IMR-90 (cell line): ENCODE measurements at regions not wholly inside any gene's neighbourhood (a gene's known extent, or its start where the extent isn't known, plus 50 kb on each side); places are given as distances from the start of the nearest gene placed in this dataset.

Experiments
- ATAC-seq: fragments of 200-7000 bp; cut with Tn5 transposase; 2 replicates; pipeline ENCODE4 v1.9.1; 2020; ENCODE audit warnings: low read depth, mild to moderate bottlenecking, moderate library complexity
- BruUV-seq: library from RNA; stranded (reverse); fragments of 400-500 nt; replicated peaks from 2 replicates; lab custom pipeline; 2021; lab: Mats Ljungman, UMichigan
- CTCF ChIA-PET: fragments of 300-600 bp; formaldehyde crosslinking; extraction: SDS; loops from one replicate; lab custom pipeline; 2021; ENCODE audit warnings: antibody characterized with exemption; lab: Yijun Ruan, JAX
- POLR2A ChIA-PET: fragments of 300-600 bp; sonication (Branson Sonifier 250); formaldehyde crosslinking; loops from one replicate; lab custom pipeline; 2022; ENCODE audit warnings: antibody characterized with exemption; ENCODE audit not compliant: unreplicated experiment; lab: Charles Lee
- DNase-seq: peaks from one replicate; pipeline ENCODE4 v3.0.0; 2013
- H2AFZ ChIP-seq: replicated peaks from 2 replicates; pipeline ENCODE3; 2013; ENCODE audit warnings: low read length, mild to moderate bottlenecking; ENCODE audit not compliant: poor library complexity
- H2AK5ac ChIP-seq: 2 replicates; pipeline ENCODE4 v1.6.1; 2013; ENCODE audit warnings: low read depth, low read length, inconsistent platforms
- H2AK9ac ChIP-seq: replicated peaks from 2 replicates; pipeline ENCODE3; 2013; ENCODE audit warnings: mild to moderate bottlenecking, low read depth, low read length, moderate library complexity; ENCODE audit not compliant: poor library complexity
- H2BK120ac ChIP-seq: 2 replicates; pipeline ENCODE4 v1.6.1; 2013; ENCODE audit warnings: low read depth, low read length, inconsistent platforms
- H2BK15ac ChIP-seq: 3 replicates; pipeline ENCODE4 v1.6.1; 2013; ENCODE audit warnings: low read depth, low read length, inconsistent platforms
- H2BK20ac ChIP-seq: 2 replicates; pipeline ENCODE4 v1.6.1; 2013; ENCODE audit warnings: low read depth, mild to moderate bottlenecking, inconsistent platforms, low read length, moderate library complexity
- H2BK5ac ChIP-seq: 2 replicates; pipeline ENCODE4 v1.6.1; 2013; ENCODE audit warnings: mild to moderate bottlenecking, low read depth, low read length, inconsistent platforms; ENCODE audit not compliant: poor library complexity, severe bottlenecking
- H3K14ac ChIP-seq: replicated peaks from 2 replicates; pipeline ENCODE4 v1.6.1; 2013; ENCODE audit warnings: low read depth, low read length, inconsistent platforms
- H3K18ac ChIP-seq: 2 replicates; pipeline ENCODE4 v1.6.1; 2013; ENCODE audit warnings: low read depth, low read length, control low read depth
- H3K23ac ChIP-seq: 2 replicates; pipeline ENCODE4 v1.6.1; 2013; ENCODE audit warnings: low read depth, low read length, inconsistent platforms
- H3K27ac ChIP-seq: 2 replicates; pipeline ENCODE4 v1.5.1; 2013; ENCODE audit warnings: mild to moderate bottlenecking, control low read depth, low read length; ENCODE audit not compliant: insufficient read depth
- H3K27me3 ChIP-seq: 2 replicates; pipeline ENCODE4 v1.6.1; 2013; ENCODE audit warnings: low read length; ENCODE audit not compliant: control insufficient read depth, insufficient read depth
- H3K36me3 ChIP-seq: 2 replicates; pipeline ENCODE4 v1.6.1; 2013; ENCODE audit warnings: low read length, mixed read lengths; ENCODE audit not compliant: control insufficient read depth, insufficient read depth
- H3K4ac ChIP-seq: 2 replicates; pipeline ENCODE4 v1.6.1; 2013; ENCODE audit warnings: low read depth, low read length, inconsistent platforms
- H3K4me1 ChIP-seq: 2 replicates; pipeline ENCODE4 v1.6.1; 2013; ENCODE audit warnings: low read length, mixed read lengths; ENCODE audit not compliant: control insufficient read depth, insufficient read depth
- H3K4me2 ChIP-seq: 2 replicates; pipeline ENCODE4 v1.6.1; 2013; ENCODE audit warnings: low read depth, mild to moderate bottlenecking, control low read depth, low read length, moderate library complexity
- H3K4me3 ChIP-seq: 2 replicates; pipeline ENCODE4 v1.5.1; 2013; ENCODE audit warnings: low read depth, mild to moderate bottlenecking, control low read depth, low read length, moderate library complexity; ENCODE audit not compliant: insufficient read depth
- H3K56ac ChIP-seq: 2 replicates; pipeline ENCODE4 v1.6.1; 2013; ENCODE audit warnings: low read length, inconsistent platforms; ENCODE audit not compliant: insufficient read depth; ENCODE audit errors: extremely low read depth
- H3K79me1 ChIP-seq, 2 experiments: 2 replicates each; pipeline ENCODE4 v1.6.1; 2013; ENCODE audit warnings: low read length in 2 of 2, inconsistent platforms in 1 of 2, low read depth in 1 of 2
- H3K9ac ChIP-seq: 2 replicates; pipeline ENCODE4 v1.6.1; 2013; ENCODE audit warnings: low read depth, low read length, control low read depth
- H3K9me1 ChIP-seq: 2 replicates; pipeline ENCODE4 v1.6.1; 2013; ENCODE audit warnings: low read length, inconsistent platforms; ENCODE audit not compliant: insufficient read depth
- H3K9me3 ChIP-seq: 2 replicates; pipeline ENCODE4 v1.6.1; 2013; ENCODE audit warnings: low read length; ENCODE audit not compliant: control insufficient read depth, insufficient read depth
- H4K20me1 ChIP-seq: 2 replicates; pipeline ENCODE4 v1.6.1; 2013; ENCODE audit warnings: low read length, inconsistent platforms; ENCODE audit not compliant: insufficient read depth
- H4K5ac ChIP-seq: 2 replicates; pipeline ENCODE4 v1.6.1; 2013; ENCODE audit warnings: mild to moderate bottlenecking, low read depth, low read length, control low read depth
- H4K8ac ChIP-seq, 2 experiments: 2 replicates each; pipeline ENCODE4 v1.6.1; 2013; ENCODE audit warnings: low read depth in 2 of 2, low read length in 2 of 2, control low read depth in 1 of 2, inconsistent platforms in 1 of 2
- H4K91ac ChIP-seq: 2 replicates; pipeline ENCODE4 v1.6.1; 2013; ENCODE audit warnings: low read depth, low read length, inconsistent platforms; ENCODE audit not compliant: insufficient read depth
- BHLHE40 ChIP-seq: fragments of 150-350 bp; IDR thresholded peaks from 2 replicates; pipeline ENCODE4 v1.6.1; 2016; ENCODE audit warnings: mild to moderate bottlenecking, low read depth, low read length
- FOS ChIP-seq: fragments of 150-350 bp; IDR thresholded peaks from 2 replicates; pipeline ENCODE4 v1.6.1; 2016; ENCODE audit warnings: low read depth, low read length
- MAFK ChIP-seq: IDR thresholded peaks from 2 replicates; pipeline ENCODE4 v1.6.1; 2012; ENCODE audit warnings: low read depth, low read length, improper control_type of control experiment
- MAZ ChIP-seq: IDR thresholded peaks from 2 replicates; pipeline ENCODE4 v1.6.1; 2012; ENCODE audit warnings: low read depth, mild to moderate bottlenecking, low read length, improper control_type of control experiment, moderate library complexity, borderline replicate concordance
- MXI1 ChIP-seq: IDR thresholded peaks from 2 replicates; pipeline ENCODE4 v1.6.1; 2012; ENCODE audit warnings: low read depth, mild to moderate bottlenecking, low read length, moderate library complexity, borderline replicate concordance
- POLR2A ChIP-seq: IDR thresholded peaks from 2 replicates; pipeline ENCODE4 v1.6.1; 2012; ENCODE audit warnings: mild to moderate bottlenecking, low read depth, low read length
- RAD21 ChIP-seq: IDR thresholded peaks from 2 replicates; pipeline ENCODE4 v1.6.1; 2012; ENCODE audit warnings: low read length, improper control_type of control experiment
- RFX5 ChIP-seq: IDR thresholded peaks from 2 replicates; pipeline ENCODE4 v1.8.0; 2012; ENCODE audit warnings: low read depth, mild to moderate bottlenecking, low read length, moderate library complexity
- SMC3 ChIP-seq: fragments of 150-350 bp; IDR thresholded peaks from 2 replicates; pipeline ENCODE4 v1.6.1; 2016; ENCODE audit warnings: low read depth, mild to moderate bottlenecking, antibody characterized with exemption, low read length, moderate library complexity
- WGBS, 2 experiments: methylation state at CpG; one replicate each; pipeline versions ENCODE4 v1.1.5 to v1.1.7; 2013; ENCODE audit warnings: missing lambda C conversion rate in 2 of 2; ENCODE audit not compliant: insufficient read length in 1 of 2; ENCODE audit errors: extremely low coverage in 2 of 2; 5-methylcytosine and 5-hydroxymethylcytosine counted together
- dilution Hi-C: fragments of 300-500 bp; cut with HindIII; formaldehyde crosslinking; loops from one replicate; pipeline ENCODE4 v1.14.3; 2018; ENCODE audit warnings: low sequenced_read_pairs; ENCODE audit not compliant: unreplicated experiment
- in situ Hi-C: fragments of 300-500 bp; cut with MboI; formaldehyde crosslinking; loops from 3 replicates; pipeline ENCODE4 v1.14.3; 2019; ENCODE audit warnings: low sequenced_read_pairs, inconsistent platforms, mixed read lengths
- intact Hi-C: fragments of 100-400 bp; cut with micrococcal nuclease; formaldehyde crosslinking; loops from 2 replicates; pipeline ENCODE4 v1.10.0; 2022
- TF ChIP-seq, protein P1 (sequence below): fragments of 150-350 bp; IDR thresholded peaks from 2 replicates; pipeline ENCODE4 v1.6.1; 2017; ENCODE audit warnings: mild to moderate bottlenecking, antibody characterized with exemption, low read length, low read depth

GRCh38 chr22:27460591-27461347 is 340.8 kb downstream of the MN1 start (continued):
- no peak for TF ChIP-seq MXI1

- peak overlapping the region; percentile 94; the same call in 2 of the 3 replicates for H2BK15ac ChIP-seq
- no peaks in the 10 kb centered on the region for H3K27me3 ChIP-seq
- peak overlapping the region; percentile 58; the same call in 1 of the 2 replicates for H3K56ac ChIP-seq
- H4K20me1 ChIP-seq: no peaks in the 10 kb centered on the region
- ATAC-seq (peak; percentile 74), DNase-seq (peak; percentile 92)
- H3K4ac ChIP-seq: peak overlapping the region; percentile 97
- H4K8ac ChIP-seq: peak overlapping the region; percentile 68 to 83
- peak overlapping the region; percentile 59 for H2AK9ac ChIP-seq
- peaks cover 3% of the 10 kb centered on the region; the same call in 1 of the 2 replicates for H3K9me3 ChIP-seq
- peak overlapping the region; percentile 98 for H2BK20ac ChIP-seq
- dilution Hi-C loops (no loop called here), intact Hi-C loops (no loop called here), in situ Hi-C loops (no loop called here)
- H2AK5ac ChIP-seq: peak overlapping the region; percentile 95
- TF ChIP-seq MXI1 (no peak), POLR2A (0 out of 2 replicates have a peak, but pooled peaks have one; percentile 44), RAD21 (peak; percentile 5; the same call in 1 of the 2 replicates), FOS (peak; percentile 28; the same call in 1 of the 2 replicates), SMC3 (0 out of 2 replicates have a peak, but pooled peaks have one; percentile 21), MAFK (no peak), BHLHE40 (0 out of 2 replicates have a peak, but pooled peaks have one; percentile 22), MAZ (peak; percentile 53; the same call in 1 of the 2 replicates), RFX5 (no peak)
- TF ChIP-seq, protein P1, sequence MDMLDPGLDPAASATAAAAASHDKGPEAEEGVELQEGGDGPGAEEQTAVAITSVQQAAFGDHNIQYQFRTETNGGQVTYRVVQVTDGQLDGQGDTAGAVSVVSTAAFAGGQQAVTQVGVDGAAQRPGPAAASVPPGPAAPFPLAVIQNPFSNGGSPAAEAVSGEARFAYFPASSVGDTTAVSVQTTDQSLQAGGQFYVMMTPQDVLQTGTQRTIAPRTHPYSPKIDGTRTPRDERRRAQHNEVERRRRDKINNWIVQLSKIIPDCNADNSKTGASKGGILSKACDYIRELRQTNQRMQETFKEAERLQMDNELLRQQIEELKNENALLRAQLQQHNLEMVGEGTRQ: no peak
- H3K79me1 ChIP-seq: no peaks in the 10 kb centered on the region
- H3K4me2 ChIP-seq: peak overlapping the region; percentile 28
- peak overlapping the region; percentile 77 for H2BK5ac ChIP-seq
- peak overlapping the region; percentile 95 for H3K23ac ChIP-seq
- H3K9me1 ChIP-seq: peaks cover 25% of the 10 kb centered on the region
- BruUV-seq: no TSS peak
- H3K9ac ChIP-seq: no peak overlapping the region; the same call in 1 of the 2 replicates
- peaks cover 31% of the 10 kb centered on the region for H3K4me1 ChIP-seq
- H2BK120ac ChIP-seq: peak overlapping the region; percentile 98
- no peak overlapping the region for H3K4me3 ChIP-seq
- peak overlapping the region; percentile 72 for H3K18ac ChIP-seq
- H3K36me3 ChIP-seq: no peaks in the 10 kb centered on the region
- 20% methylated on average over 1 of the region's 3 CpGs; no CpG with 5 or more reads in 1 of the 2 experiments for WGBS, 2 experiments
- H4K91ac ChIP-seq: peak overlapping the region; percentile 92
- peak overlapping the region; percentile 73 for H2AFZ ChIP-seq
- ChIA-PET CTCF (no interaction called here), POLR2A (no interaction called here)
- H4K5ac ChIP-seq: peak overlapping the region; percentile 62
- H3K27ac ChIP-seq: peak overlapping the region; percentile 19
- peak overlapping the region; percentile 55 for H3K14ac ChIP-seq
Observed at GRCh38 chr22:27461470-27461869, 340.1 kb downstream of the MN1 start.
